ENCODE measurements at regions not wholly inside any gene's neighbourhood (a gene's known extent, or its start where the extent isn't known, plus 50 kb on each side); places are given as distances from the start of the nearest gene placed in this dataset.
"Not testable (repeated sequence)": the region's sequence is repeated elsewhere in the genome, so short reads cannot be mapped to it uniquely, and the experiment has no call there.

GRCh38 chr18:28735731-28736130 is 558.8 kb upstream of the CDH2 start:
- Histone ChIP-seq H3K4me1 (ENCODE audit: control insufficient read depth in 1 of 2, insufficient read depth in 2 of 2, low read length in 2 of 2) (no peaks in the 10 kb centered on the region), H2AK5ac (ENCODE audit: low read length) (no peak overlapping the region), H3K79me2 (ENCODE audit: control insufficient read depth, insufficient read depth, low read length, poor library complexity) (no peaks in the 10 kb centered on the region), H4K12ac (ENCODE audit: low read depth, low read length) (no peak overlapping the region), H2BK120ac (ENCODE audit: insufficient read depth, low read length, poor library complexity) (no peak overlapping the region), H2BK12ac (ENCODE audit: low read length) (no peak overlapping the region), H3K23ac (ENCODE audit: low read length) (no peak overlapping the region), H4K8ac (ENCODE audit: low read depth, low read length) (no peak overlapping the region), H3K14ac (ENCODE audit: low read length) (no peak overlapping the region), H3K9ac (ENCODE audit: low read length) (no peak overlapping the region), H3K36me3 (ENCODE audit: control insufficient read depth in 1 of 2, insufficient read depth in 2 of 2, low read length in 2 of 2) (no peaks in the 10 kb centered on the region), H3K4me2 (ENCODE audit: low read length) (no peak overlapping the region), H2AFZ (ENCODE audit: insufficient read depth, low read length, poor library complexity) (no peak overlapping the region), H4K91ac (ENCODE audit: low read depth, low read length) (no peak overlapping the region), H3K4ac (ENCODE audit: low read depth, low read length) (no peak overlapping the region), H3K27me3 (ENCODE audit: insufficient read depth, low read length) (no peaks in the 10 kb centered on the region), H3K4me3 (ENCODE audit: low read depth, low read length) (no peak overlapping the region), H3K27ac (ENCODE audit: low read depth, low read length) (no peak overlapping the region), H3K18ac (ENCODE audit: low read length) (no peak overlapping the region), H2BK5ac (ENCODE audit: low read depth, low read length, poor library complexity) (no peak overlapping the region), H3K79me1 (ENCODE audit: low read length) (no peaks in the 10 kb centered on the region), H3K9me3 (ENCODE audit: insufficient read depth, low read depth, low read length) (no peaks in the 10 kb centered on the region)
- WGBS (ENCODE audit: extremely low coverage, insufficient coverage, insufficient read length), result no CpG with 5 or more reads among the region's 2 CpGs
- peak; percentile 14 to 61 for DNase-seq

- no peaks in the 10 kb centered on the region for H3K79me1 ChIP-seq (ENCODE audit: low read length)
- no peak overlapping the region for H3K9ac ChIP-seq (ENCODE audit: low read length)
- H2AK5ac ChIP-seq (ENCODE audit: low read length), result no peak overlapping the region
- H3K4me3 ChIP-seq (ENCODE audit: low read depth, low read length), result no peak overlapping the region
- no peaks in the 10 kb centered on the region for H3K4me1 ChIP-seq (ENCODE audit: control insufficient read depth in 1 of 2, insufficient read depth in 2 of 2, low read length in 2 of 2)
- peak in 1 of 2 donors; percentile 52 for DNase-seq
- no peak overlapping the region for H3K14ac ChIP-seq (ENCODE audit: low read length)
- no peak overlapping the region for H3K23ac ChIP-seq (ENCODE audit: low read length)
- H3K27me3 ChIP-seq (ENCODE audit: insufficient read depth, low read length), result no peaks in the 10 kb centered on the region
- no peak overlapping the region for H2BK12ac ChIP-seq (ENCODE audit: low read length)
- no peak overlapping the region for H3K4me2 ChIP-seq (ENCODE audit: low read length)
- no peaks in the 10 kb centered on the region for H3K79me2 ChIP-seq (ENCODE audit: control insufficient read depth, insufficient read depth, low read length, poor library complexity)
- no peak overlapping the region for H2BK120ac ChIP-seq (ENCODE audit: insufficient read depth, low read length, poor library complexity)
- no peak overlapping the region for H4K12ac ChIP-seq (ENCODE audit: low read depth, low read length)
- H3K18ac ChIP-seq (ENCODE audit: low read length), result no peak overlapping the region
- H3K27ac ChIP-seq (ENCODE audit: low read depth, low read length), result no peak overlapping the region
- no peaks in the 10 kb centered on the region for H3K36me3 ChIP-seq (ENCODE audit: control insufficient read depth in 1 of 2, insufficient read depth in 2 of 2, low read length in 2 of 2)
- H4K91ac ChIP-seq (ENCODE audit: low read depth, low read length), result no peak overlapping the region
- no peak overlapping the region for H4K8ac ChIP-seq (ENCODE audit: low read depth, low read length)
- H3K9me3 ChIP-seq (ENCODE audit: insufficient read depth, low read depth, low read length), result no peaks in the 10 kb centered on the region
- no peak overlapping the region for H2AFZ ChIP-seq (ENCODE audit: insufficient read depth, low read length, poor library complexity)
- no peak overlapping the region for H2BK5ac ChIP-seq (ENCODE audit: low read depth, low read length, poor library complexity)
- H3K4ac ChIP-seq (ENCODE audit: low read depth, low read length), result no peak overlapping the region
- WGBS (ENCODE audit: extremely low coverage, insufficient coverage, insufficient read length), result no CpG with 5 or more reads among the region's 1 CpG
These were observed 552.4 kb upstream of the CDH2 start for GRCh38 chr18:28729321-28729720.

- Histone ChIP-seq H3K14ac (ENCODE audit: low read length) (no peak overlapping the region), H2AK5ac (ENCODE audit: low read length) (no peak overlapping the region), H3K4me3 (ENCODE audit: low read depth, low read length) (no peak overlapping the region), H4K8ac (ENCODE audit: low read depth, low read length) (no peak overlapping the region), H3K79me1 (ENCODE audit: low read length) (no peaks in the 10 kb centered on the region), H2AFZ (ENCODE audit: insufficient read depth, low read length, poor library complexity) (no peak overlapping the region), H3K9me3 (ENCODE audit: insufficient read depth, low read depth, low read length) (no peaks in the 10 kb centered on the region), H3K36me3 (ENCODE audit: control insufficient read depth in 1 of 2, insufficient read depth in 2 of 2, low read length in 2 of 2) (no peaks in the 10 kb centered on the region), H3K18ac (ENCODE audit: low read length) (no peak overlapping the region), H3K79me2 (ENCODE audit: control insufficient read depth, insufficient read depth, low read length, poor library complexity) (no peaks in the 10 kb centered on the region), H3K4ac (ENCODE audit: low read depth, low read length) (no peak overlapping the region), H2BK12ac (ENCODE audit: low read length) (no peak overlapping the region), H3K23ac (ENCODE audit: low read length) (no peak overlapping the region), H2BK120ac (ENCODE audit: insufficient read depth, low read length, poor library complexity) (no peak overlapping the region), H3K27ac (ENCODE audit: low read depth, low read length) (no peak overlapping the region), H3K4me1 (ENCODE audit: control insufficient read depth in 1 of 2, insufficient read depth in 2 of 2, low read length in 2 of 2) (no peaks in the 10 kb centered on the region), H4K12ac (ENCODE audit: low read depth, low read length) (no peak overlapping the region), H3K9ac (ENCODE audit: low read length) (no peak overlapping the region), H3K4me2 (ENCODE audit: low read length) (no peak overlapping the region), H3K27me3 (ENCODE audit: insufficient read depth, low read length) (no peaks in the 10 kb centered on the region), H4K91ac (ENCODE audit: low read depth, low read length) (no peak overlapping the region), H2BK5ac (ENCODE audit: low read depth, low read length, poor library complexity) (no peak overlapping the region)
- no CpG with 5 or more reads among the region's 2 CpGs for WGBS (ENCODE audit: extremely low coverage, insufficient coverage, insufficient read length)
- DNase-seq, result peak in 1 of 2 donors; percentile 41
These were observed 552.0 kb upstream of the CDH2 start for GRCh38 chr18:28728891-28729290.

- not testable (repeated sequence) for H2AFZ ChIP-seq (ENCODE audit: insufficient read depth, low read length, poor library complexity); H3K27me3 ChIP-seq (ENCODE audit: insufficient read depth, low read length); H3K36me3 ChIP-seq (ENCODE audit: control insufficient read depth in 1 of 2, insufficient read depth in 2 of 2, low read length in 2 of 2); H3K27ac ChIP-seq (ENCODE audit: low read depth, low read length); H3K4me3 ChIP-seq (ENCODE audit: low read depth, low read length); H3K4me2 ChIP-seq (ENCODE audit: low read length); H3K79me1 ChIP-seq (ENCODE audit: low read length); H4K91ac ChIP-seq (ENCODE audit: low read depth, low read length); H2AK5ac ChIP-seq (ENCODE audit: low read length); H2BK120ac ChIP-seq (ENCODE audit: insufficient read depth, low read length, poor library complexity); H3K14ac ChIP-seq (ENCODE audit: low read length); H3K23ac ChIP-seq (ENCODE audit: low read length); H3K18ac ChIP-seq (ENCODE audit: low read length); H3K79me2 ChIP-seq (ENCODE audit: control insufficient read depth, insufficient read depth, low read length, poor library complexity); H3K4ac ChIP-seq (ENCODE audit: low read depth, low read length); H4K8ac ChIP-seq (ENCODE audit: low read depth, low read length); H3K9me3 ChIP-seq (ENCODE audit: insufficient read depth, low read depth, low read length); H2BK5ac ChIP-seq (ENCODE audit: low read depth, low read length, poor library complexity); H4K12ac ChIP-seq (ENCODE audit: low read depth, low read length); H3K4me1 ChIP-seq (ENCODE audit: control insufficient read depth in 1 of 2, insufficient read depth in 2 of 2, low read length in 2 of 2); H2BK12ac ChIP-seq (ENCODE audit: low read length); DNase-seq; H3K9ac ChIP-seq (ENCODE audit: low read length)
- WGBS (ENCODE audit: extremely low coverage, insufficient coverage, insufficient read length), result no CpG with 5 or more reads among the region's 4 CpGs
These were observed 550.3 kb upstream of the CDH2 start for GRCh38 chr18:28727189-28727588.
